Tibial nerve (tissue), 3 donors: ENCODE measurements at regions not wholly inside any gene's neighbourhood (a gene's known extent, or its start where the extent isn't known, plus 50 kb on each side); places are given as distances from the start of the nearest gene placed in this dataset.

Source experiments
- CTCF ChIP-seq, 5 experiments: fragments of 200-600 bp in 3 of 5; fragments of 450-650 bp in 2 of 5; sonication (generic) in 3 of 5; IDR thresholded peaks; one replicate each; pipeline ENCODE4 v1.5.1; 2016 to 2019; ENCODE audit warnings: antibody characterized with exemption in 5 of 5, mild to moderate bottlenecking in 3 of 5, moderate library complexity in 2 of 5
- POLR2A ChIP-seq, 2 donors: fragments of 450-650 bp; IDR thresholded peaks; one replicate each; pipeline ENCODE4 v1.6.1; 2017; ENCODE audit warnings: antibody characterized with exemption in 2 of 2, mild to moderate bottlenecking in 2 of 2, moderate library complexity in 2 of 2

- TF ChIP-seq CTCF (IDR thresholded peaks at IDR 0.05) (no peak), POLR2A (IDR thresholded peaks at IDR 0.05) (no peak)
These were observed 142.5 kb downstream of the C11orf91 start for GRCh38 chr11:33558097-33558496.
